ENCODE measurements at regions not wholly inside any gene's neighbourhood (a gene's known extent, or its start where the extent isn't known, plus 50 kb on each side); places are given as distances from the start of the nearest gene placed in this dataset.
"Not testable (repeated sequence)": the region's sequence is repeated elsewhere in the genome, so short reads cannot be mapped to it uniquely, and the experiment has no call there.

- no peak for DNase-seq
These were observed 162.6 kb downstream of the MTERF1 start for GRCh38 chr7:91717681-91718470.

- DNase-seq = no peak
These were observed 161.5 kb downstream of the MTERF1 start for GRCh38 chr7:91719008-91719407.

GRCh38 chr7:91720260-91720937, 160.1 kb downstream of the MTERF1 start:
- no peak for DNase-seq

GRCh38 chr7:91722831-91723230, 157.7 kb downstream of the MTERF1 start:
- no peak for DNase-seq

- DNase-seq = not testable (repeated sequence)
These were observed 151.5 kb downstream of the MTERF1 start for GRCh38 chr7:91729046-91729445.

- DNase-seq = no peak
These were observed 148.5 kb downstream of the MTERF1 start for GRCh38 chr7:91731976-91732375.

GRCh38 chr7:91749418-91749817, 131.1 kb downstream of the MTERF1 start:
- no peak for DNase-seq

GRCh38 chr7:91750091-91750490, 130.4 kb downstream of the MTERF1 start:
- no peak for DNase-seq

- no peak for DNase-seq
These were observed 128.4 kb downstream of the MTERF1 start for GRCh38 chr7:91752102-91752501.

- DNase-seq = not testable (repeated sequence)
These were observed 126.2 kb downstream of the MTERF1 start for GRCh38 chr7:91754280-91754679.

- DNase-seq = not testable (repeated sequence)
These were observed 125.4 kb downstream of the MTERF1 start for GRCh38 chr7:91755121-91755520.

- DNase-seq = no peak
These were observed 121.2 kb downstream of the MTERF1 start for GRCh38 chr7:91759205-91759863.

GRCh38 chr7:91767820-91768219, 112.7 kb downstream of the MTERF1 start:
- DNase-seq = no peak

GRCh38 chr7:91771394-91771793, 109.1 kb downstream of the MTERF1 start:
- no peak for DNase-seq

GRCh38 chr7:91771921-91772815, 108.3 kb downstream of the MTERF1 start:
- DNase-seq = no peak

GRCh38 chr7:91776171-91776570, 104.3 kb downstream of the MTERF1 start:
- no peak for DNase-seq

- no peak for DNase-seq
These were observed 103.0 kb downstream of the MTERF1 start for GRCh38 chr7:91777522-91777921.

- DNase-seq = no peak
These were observed 102.1 kb downstream of the MTERF1 start for GRCh38 chr7:91778416-91778815.

- no peak for DNase-seq
These were observed 100.0 kb downstream of the MTERF1 start for GRCh38 chr7:91780521-91780920.

GRCh38 chr7:91784469-91784868, 96.0 kb downstream of the MTERF1 start:
- DNase-seq = no peak

GRCh38 chr7:91787931-91788330, 92.6 kb downstream of the MTERF1 start:
- DNase-seq = no peak

- DNase-seq = no peak
These were observed 91.4 kb downstream of the MTERF1 start for GRCh38 chr7:91789086-91789485.

GRCh38 chr7:91789558-91789957, 90.9 kb downstream of the MTERF1 start:
- DNase-seq = no peak
